GM12878 (cell line): ENCODE measurements at regions not wholly inside any gene's neighbourhood (a gene's known extent, or its start where the extent isn't known, plus 50 kb on each side); places are given as distances from the start of the nearest gene placed in this dataset.

ENCODE experiments used
- ATAC-seq: fragments of 200-7000 bp; cut with Tn5 transposase; 3 replicates; pipeline ENCODE4 v1.9.1; 2020; ENCODE audit warnings: mild to moderate bottlenecking, moderate library complexity
- BruUV-seq: library from RNA; stranded (reverse); fragments of 400-500 nt; replicated peaks from 2 replicates; lab custom pipeline; 2021; lab: Mats Ljungman, UMichigan
- CTCF ChIA-PET: fragments of 300-600 bp; sonication (Branson Sonifier 250); formaldehyde crosslinking; extraction: SDS; loops from one replicate; lab custom pipeline; 2021; ENCODE audit warnings: inconsistent platforms; lab: Yijun Ruan, JAX
- POLR2A ChIA-PET: fragments of 350-600 bp; formaldehyde crosslinking; extraction: SDS; loops from one replicate; lab custom pipeline; 2021; ENCODE audit warnings: inconsistent platforms; lab: Charles Lee
- RAD21 ChIA-PET: fragments of 300-600 bp; sonication (Branson Sonifier 250); formaldehyde crosslinking; loops from one replicate; lab custom pipeline; 2023; ENCODE audit warnings: antibody characterized with exemption; ENCODE audit not compliant: unreplicated experiment; lab: Charles Lee
- SMC1A ChIA-PET: fragments of 300-600 bp; sonication (Branson Sonifier 250); formaldehyde crosslinking; loops from one replicate; lab custom pipeline; 2023; ENCODE audit not compliant: unreplicated experiment, uncharacterized antibody; lab: Charles Lee
- DNase-seq: peaks from one replicate; pipeline ENCODE4 v3.0.0-alpha.2; 2011; ENCODE audit warnings: low read depth, low spot score
- FAIRE-seq: peaks from 3 replicates; lab custom pipeline; 2011; peaks lifted over from hg19 to GRCh38; lab: Jason Lieb, UNC
- H2AFZ ChIP-seq: 2 replicates; pipeline ENCODE4 v1.6.0; 2011; ENCODE audit warnings: low read depth, low read length, control low read depth; ENCODE audit not compliant: control insufficient read depth
- H3K27ac ChIP-seq: 2 replicates; pipeline ENCODE4 v1.5.1; 2011; ENCODE audit warnings: control low read depth; ENCODE audit not compliant: control insufficient read depth, insufficient read depth
- H3K27me3 ChIP-seq, 2 experiments: replicated peaks in 1 of 2; 2 replicates each; pipeline versions ENCODE4 v1.6.0 to v1.6.1; 2011; ENCODE audit warnings: low read length in 1 of 2; ENCODE audit not compliant: control insufficient read depth in 2 of 2, insufficient read depth in 2 of 2
- H3K36me3 ChIP-seq, 2 experiments: 2 replicates each; pipeline ENCODE4 v1.5.1; 2011; ENCODE audit warnings: low read length in 1 of 2; ENCODE audit not compliant: control insufficient read depth in 2 of 2, insufficient read depth in 2 of 2
- H3K4me1 ChIP-seq: 2 replicates; pipeline ENCODE4 v1.6.1; 2011; ENCODE audit warnings: mild to moderate bottlenecking, low read length, moderate library complexity, mixed read lengths; ENCODE audit not compliant: control insufficient read depth, insufficient read depth
- H3K4me2 ChIP-seq: 2 replicates; pipeline ENCODE4 v1.6.0; 2011; ENCODE audit warnings: control low read depth; ENCODE audit not compliant: control insufficient read depth, insufficient read depth
- H3K4me3 ChIP-seq: fragments of 200-600 bp; sonication (generic); 2 replicates; pipeline ENCODE4 v1.5.1; 2016
- H3K79me2 ChIP-seq: 2 replicates; pipeline ENCODE4 v1.6.0; 2011; ENCODE audit warnings: low read length; ENCODE audit not compliant: control insufficient read depth, insufficient read depth
- H3K9ac ChIP-seq: 2 replicates; pipeline ENCODE4 v1.8.0; 2011; ENCODE audit warnings: low read length, control low read depth, mixed read lengths; ENCODE audit not compliant: control insufficient read depth, insufficient read depth
- H3K9me3 ChIP-seq: replicated peaks from 3 replicates; pipeline ENCODE4 v1.5.1; 2011; ENCODE audit warnings: mild to moderate bottlenecking, low read length; ENCODE audit not compliant: control insufficient read depth, insufficient read depth
- H4K20me1 ChIP-seq: 2 replicates; pipeline ENCODE4 v1.6.0; 2011; ENCODE audit not compliant: control insufficient read depth, insufficient read depth
- FOS ChIP-seq: IDR thresholded peaks from 3 replicates; pipeline ENCODE4 v1.6.1; 2011; ENCODE audit warnings: borderline replicate concordance; ENCODE audit not compliant: insufficient read length; ENCODE audit errors: extremely low read depth
- GATAD2B ChIP-seq: fragments of 450-650 bp; conservative IDR thresholded peaks from 2 replicates; pipeline ENCODE4 v1.6.1; 2017; ENCODE audit warnings: low read depth, mild to moderate bottlenecking, moderate library complexity
- IKZF2 ChIP-seq, 2 experiments: fragments of 450-650 bp; IDR thresholded peaks; 2 replicates each; pipeline ENCODE4 v1.6.1; 2017; ENCODE audit warnings: mild to moderate bottlenecking in 2 of 2, moderate library complexity in 2 of 2
- JUND ChIP-seq: IDR thresholded peaks from 2 replicates; pipeline ENCODE4 v1.6.1; 2012; ENCODE audit warnings: low read depth, mild to moderate bottlenecking, low read length, improper control_type of control experiment, moderate library complexity
- KAT2A ChIP-seq: conservative IDR thresholded peaks from 2 replicates; pipeline ENCODE4 v1.6.1; 2011; ENCODE audit warnings: low read depth, low read length; ENCODE audit not compliant: control insufficient read depth
- MYC ChIP-seq: IDR thresholded peaks from 2 replicates; pipeline ENCODE4 v1.6.1; 2011; ENCODE audit warnings: mild to moderate bottlenecking, low read length, moderate library complexity, inconsistent platforms; ENCODE audit not compliant: insufficient read depth, insufficient replicate concordance, insufficient read length, severe bottlenecking
- SMAD5 ChIP-seq: IDR thresholded peaks from 2 replicates; pipeline ENCODE4 v1.6.1; 2016; ENCODE audit warnings: antibody characterized with exemption, low read depth
- STAT3 ChIP-seq: IDR thresholded peaks from 2 replicates; pipeline ENCODE4 v1.6.1; 2011; ENCODE audit warnings: low read depth, low read length, improper control_type of control experiment
- TARDBP ChIP-seq: IDR thresholded peaks from 2 replicates; pipeline ENCODE4 v1.6.1; 2016; ENCODE audit warnings: borderline replicate concordance
- YBX1 ChIP-seq: fragments of 450-650 bp; IDR thresholded peaks from 2 replicates; pipeline ENCODE4 v1.6.1; 2016; ENCODE audit warnings: antibody characterized with exemption
- ZNF217 ChIP-seq: fragments of 450-650 bp; IDR thresholded peaks from 2 replicates; pipeline ENCODE4 v1.6.1; 2017; ENCODE audit warnings: antibody characterized with exemption, mild to moderate bottlenecking
- ZZZ3 ChIP-seq: IDR thresholded peaks from 2 replicates; pipeline ENCODE4 v1.6.1; 2011; ENCODE audit warnings: low read depth; ENCODE audit not compliant: control insufficient read depth, insufficient read length
- in situ Hi-C: fragments of 300-500 bp; cut with MboI; formaldehyde crosslinking; loops from 9 replicates; pipeline ENCODE4 v1.14.3; 2018; ENCODE audit warnings: mixed read lengths
- intact Hi-C: fragments of 100-400 bp; cut with micrococcal nuclease; formaldehyde crosslinking; loops from one replicate; pipeline ENCODE4 v1.14.2; 2022; ENCODE audit not compliant: unreplicated experiment
- TF ChIP-seq, protein P1 (sequence below): fragments of 450-650 bp; IDR thresholded peaks from 2 replicates; pipeline ENCODE4 v1.6.1; 2018; ENCODE audit warnings: borderline replicate concordance, mild to moderate bottlenecking; ENCODE audit not compliant: partially characterized antibody
- TF ChIP-seq, protein P2 (sequence below): fragments of 150-350 bp; IDR thresholded peaks from 2 replicates; pipeline ENCODE4 v1.6.1; 2016; ENCODE audit warnings: low read depth, low read length
- TF ChIP-seq, protein P3 (sequence below): fragments of 450-650 bp; formaldehyde crosslinking; IDR thresholded peaks from 2 replicates; pipeline ENCODE4 v1.4.0; 2022; ENCODE audit warnings: mild to moderate bottlenecking, moderate library complexity
- TF ChIP-seq, protein P4 (sequence below): fragments of 450-650 bp; IDR thresholded peaks from 2 replicates; pipeline ENCODE4 v1.6.1; 2014; ENCODE audit warnings: mild to moderate bottlenecking

DNA sequence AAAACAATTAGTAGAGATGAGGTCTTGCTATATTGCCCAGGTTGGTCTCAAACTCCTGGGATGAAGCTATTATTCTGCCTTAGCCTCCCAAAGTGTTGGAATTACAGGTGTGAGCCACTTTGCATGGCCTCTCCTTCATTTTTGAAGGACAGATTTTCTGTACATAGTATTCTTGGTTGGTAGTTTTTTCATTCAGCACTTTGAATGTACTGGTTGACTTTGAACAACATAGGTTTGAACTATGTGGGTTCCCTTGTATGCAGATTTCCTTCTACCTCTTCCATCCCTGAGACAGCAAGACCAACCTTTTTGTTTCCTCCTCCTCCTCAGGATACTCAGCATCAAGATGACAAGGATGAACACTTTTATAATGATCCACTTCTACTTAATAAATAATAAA lies 436.4 kb downstream of the QKI start:
- no TSS peak for BruUV-seq

More for the DNA sequence above, 436.4 kb downstream of the QKI start:
- Histone ChIP-seq H2AFZ (no peak overlapping the region), H3K4me3 (no peak overlapping the region), H4K20me1 (no peaks in the 10 kb centered on the region), H3K27me3 (no peaks in the 10 kb centered on the region), H3K4me2 (no peak overlapping the region), H3K4me1 (no peaks in the 10 kb centered on the region), H3K36me3 (no peaks in the 10 kb centered on the region), H3K27ac (no peak overlapping the region), H3K79me2 (no peaks in the 10 kb centered on the region), H3K9me3 (peaks cover 3% of the 10 kb centered on the region), H3K9ac (no peak overlapping the region)
- in situ Hi-C loops = no loop called here
- intact Hi-C loops = no loop called here
- FAIRE-seq (no peak), DNase-seq (no peak), ATAC-seq (no peak)
- RAD21 ChIA-PET = no interaction called here
- CTCF ChIA-PET = no interaction called here
- SMC1A ChIA-PET = no interaction called here
- TF ChIP-seq SMAD5 (no peak), MYC (no peak), GATAD2B (no peak), IKZF2 (IDR thresholded peaks at IDR 0.05) (no peak), ZZZ3 (no peak), YBX1 (no peak), STAT3 (no peak), FOS (no peak), TARDBP (no peak), KAT2A (no peak), ZNF217 (no peak), JUND (no peak)
- TF ChIP-seq, protein P1, sequence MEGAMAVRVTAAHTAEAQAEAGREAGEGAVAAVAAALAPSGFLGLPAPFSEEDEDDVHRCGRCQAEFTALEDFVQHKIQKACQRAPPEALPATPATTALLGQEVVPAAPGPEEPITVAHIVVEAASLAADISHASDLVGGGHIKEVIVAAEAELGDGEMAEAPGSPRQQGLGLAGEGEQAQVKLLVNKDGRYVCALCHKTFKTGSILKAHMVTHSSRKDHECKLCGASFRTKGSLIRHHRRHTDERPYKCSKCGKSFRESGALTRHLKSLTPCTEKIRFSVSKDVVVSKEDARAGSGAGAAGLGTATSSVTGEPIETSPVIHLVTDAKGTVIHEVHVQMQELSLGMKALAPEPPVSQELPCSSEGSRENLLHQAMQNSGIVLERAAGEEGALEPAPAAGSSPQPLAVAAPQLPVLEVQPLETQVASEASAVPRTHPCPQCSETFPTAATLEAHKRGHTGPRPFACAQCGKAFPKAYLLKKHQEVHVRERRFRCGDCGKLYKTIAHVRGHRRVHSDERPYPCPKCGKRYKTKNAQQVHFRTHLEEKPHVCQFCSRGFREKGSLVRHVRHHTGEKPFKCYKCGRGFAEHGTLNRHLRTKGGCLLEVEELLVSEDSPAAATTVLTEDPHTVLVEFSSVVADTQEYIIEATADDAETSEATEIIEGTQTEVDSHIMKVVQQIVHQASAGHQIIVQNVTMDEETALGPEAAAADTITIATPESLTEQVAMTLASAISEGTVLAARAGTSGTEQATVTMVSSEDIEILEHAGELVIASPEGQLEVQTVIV = no peak
- TF ChIP-seq, protein P2, sequence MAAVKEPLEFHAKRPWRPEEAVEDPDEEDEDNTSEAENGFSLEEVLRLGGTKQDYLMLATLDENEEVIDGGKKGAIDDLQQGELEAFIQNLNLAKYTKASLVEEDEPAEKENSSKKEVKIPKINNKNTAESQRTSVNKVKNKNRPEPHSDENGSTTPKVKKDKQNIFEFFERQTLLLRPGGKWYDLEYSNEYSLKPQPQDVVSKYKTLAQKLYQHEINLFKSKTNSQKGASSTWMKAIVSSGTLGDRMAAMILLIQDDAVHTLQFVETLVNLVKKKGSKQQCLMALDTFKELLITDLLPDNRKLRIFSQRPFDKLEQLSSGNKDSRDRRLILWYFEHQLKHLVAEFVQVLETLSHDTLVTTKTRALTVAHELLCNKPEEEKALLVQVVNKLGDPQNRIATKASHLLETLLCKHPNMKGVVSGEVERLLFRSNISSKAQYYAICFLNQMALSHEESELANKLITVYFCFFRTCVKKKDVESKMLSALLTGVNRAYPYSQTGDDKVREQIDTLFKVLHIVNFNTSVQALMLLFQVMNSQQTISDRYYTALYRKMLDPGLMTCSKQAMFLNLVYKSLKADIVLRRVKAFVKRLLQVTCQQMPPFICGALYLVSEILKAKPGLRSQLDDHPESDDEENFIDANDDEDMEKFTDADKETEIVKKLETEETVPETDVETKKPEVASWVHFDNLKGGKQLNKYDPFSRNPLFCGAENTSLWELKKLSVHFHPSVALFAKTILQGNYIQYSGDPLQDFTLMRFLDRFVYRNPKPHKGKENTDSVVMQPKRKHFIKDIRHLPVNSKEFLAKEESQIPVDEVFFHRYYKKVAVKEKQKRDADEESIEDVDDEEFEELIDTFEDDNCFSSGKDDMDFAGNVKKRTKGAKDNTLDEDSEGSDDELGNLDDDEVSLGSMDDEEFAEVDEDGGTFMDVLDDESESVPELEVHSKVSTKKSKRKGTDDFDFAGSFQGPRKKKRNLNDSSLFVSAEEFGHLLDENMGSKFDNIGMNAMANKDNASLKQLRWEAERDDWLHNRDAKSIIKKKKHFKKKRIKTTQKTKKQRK = no peak
- TF ChIP-seq, protein P3, sequence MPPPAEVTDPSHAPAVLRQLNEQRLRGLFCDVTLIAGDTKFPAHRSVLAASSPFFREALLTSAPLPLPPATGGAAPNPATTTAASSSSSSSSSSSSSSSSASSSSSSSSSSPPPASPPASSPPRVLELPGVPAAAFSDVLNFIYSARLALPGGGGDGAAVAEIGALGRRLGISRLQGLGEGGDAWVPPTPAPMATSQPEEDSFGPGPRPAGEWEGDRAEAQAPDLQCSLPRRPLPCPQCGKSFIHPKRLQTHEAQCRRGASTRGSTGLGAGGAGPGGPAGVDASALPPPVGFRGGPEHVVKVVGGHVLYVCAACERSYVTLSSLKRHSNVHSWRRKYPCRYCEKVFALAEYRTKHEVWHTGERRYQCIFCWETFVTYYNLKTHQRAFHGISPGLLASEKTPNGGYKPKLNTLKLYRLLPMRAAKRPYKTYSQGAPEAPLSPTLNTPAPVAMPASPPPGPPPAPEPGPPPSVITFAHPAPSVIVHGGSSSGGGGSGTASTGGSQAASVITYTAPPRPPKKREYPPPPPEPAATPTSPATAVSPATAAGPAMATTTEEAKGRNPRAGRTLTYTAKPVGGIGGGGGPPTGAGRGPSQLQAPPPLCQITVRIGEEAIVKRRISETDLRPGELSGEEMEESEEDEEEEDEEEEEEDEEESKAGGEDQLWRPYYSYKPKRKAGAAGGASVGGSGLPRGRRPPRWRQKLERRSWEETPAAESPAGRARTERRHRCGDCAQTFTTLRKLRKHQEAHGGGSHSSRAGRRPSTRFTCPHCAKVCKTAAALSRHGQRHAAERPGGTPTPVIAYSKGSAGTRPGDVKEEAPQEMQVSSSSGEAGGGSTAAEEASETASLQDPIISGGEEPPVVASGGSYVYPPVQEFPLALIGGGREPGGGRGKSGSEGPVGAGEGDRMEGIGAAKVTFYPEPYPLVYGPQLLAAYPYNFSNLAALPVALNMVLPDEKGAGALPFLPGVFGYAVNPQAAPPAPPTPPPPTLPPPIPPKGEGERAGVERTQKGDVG = no peak
- TF ChIP-seq, protein P4, sequence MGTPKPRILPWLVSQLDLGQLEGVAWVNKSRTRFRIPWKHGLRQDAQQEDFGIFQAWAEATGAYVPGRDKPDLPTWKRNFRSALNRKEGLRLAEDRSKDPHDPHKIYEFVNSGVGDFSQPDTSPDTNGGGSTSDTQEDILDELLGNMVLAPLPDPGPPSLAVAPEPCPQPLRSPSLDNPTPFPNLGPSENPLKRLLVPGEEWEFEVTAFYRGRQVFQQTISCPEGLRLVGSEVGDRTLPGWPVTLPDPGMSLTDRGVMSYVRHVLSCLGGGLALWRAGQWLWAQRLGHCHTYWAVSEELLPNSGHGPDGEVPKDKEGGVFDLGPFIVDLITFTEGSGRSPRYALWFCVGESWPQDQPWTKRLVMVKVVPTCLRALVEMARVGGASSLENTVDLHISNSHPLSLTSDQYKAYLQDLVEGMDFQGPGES = no peak
- POLR2A ChIA-PET = no interaction called here
